Hematopoietic multipotent progenitor cell treated with erythropoietin and hydrocortisone succinate and interleukin-3 and kit ligand, for 8 days (in vitro differentiated cells): ENCODE measurements at regions not wholly inside any gene's neighbourhood (a gene's known extent, or its start where the extent isn't known, plus 50 kb on each side); places are given as distances from the start of the nearest gene placed in this dataset.
A peak's percentile ranks its signal among the peaks of the same experiment; 100 is the strongest.
"Not testable (repeated sequence)": the region's sequence is repeated elsewhere in the genome, so short reads cannot be mapped to it uniquely, and the experiment has no call there.

Experiments used
- DNase-seq: peaks from one replicate; pipeline ENCODE4 v3.0.0-alpha.2; 2015

- DNase-seq: peak; percentile 57
Measured at GRCh38 chr5:179454356-179454755, 96.0 kb upstream of the RUFY1 start.

GRCh38 chr5:179453616-179454015 lies 96.7 kb upstream of the RUFY1 start:
- no peak for DNase-seq

- no peak for DNase-seq
Measured at GRCh38 chr5:179452356-179453230, 97.8 kb upstream of the RUFY1 start.

GRCh38 chr5:179451828-179452196 lies 98.5 kb upstream of the RUFY1 start:
- no peak for DNase-seq

GRCh38 chr5:179451114-179451827 lies 99.1 kb upstream of the RUFY1 start:
- DNase-seq: no peak

- not testable (repeated sequence) for DNase-seq
Measured at GRCh38 chr5:179449950-179450349, 100.4 kb upstream of the RUFY1 start.

- DNase-seq: not testable (repeated sequence)
Measured at GRCh38 chr5:179448282-179448681, 102.1 kb upstream of the RUFY1 start.

- DNase-seq: not testable (repeated sequence)
Measured at GRCh38 chr5:179442289-179442688, 97.0 kb upstream of the ADAMTS2 start.

GRCh38 chr5:179439181-179439985 lies 94.1 kb upstream of the ADAMTS2 start:
- DNase-seq: no peak

- no peak for DNase-seq
Measured at GRCh38 chr5:179438461-179438860, 93.2 kb upstream of the ADAMTS2 start.

- DNase-seq: no peak
Measured at GRCh38 chr5:179438011-179438441, 92.8 kb upstream of the ADAMTS2 start.

- no peak for DNase-seq
Measured at GRCh38 chr5:179437341-179438001, 92.2 kb upstream of the ADAMTS2 start.

GRCh38 chr5:179436321-179437122 lies 91.3 kb upstream of the ADAMTS2 start:
- no peak for DNase-seq

- DNase-seq: no peak
Measured at GRCh38 chr5:179435731-179436315, 90.6 kb upstream of the ADAMTS2 start.

- DNase-seq: no peak
Measured at GRCh38 chr5:179435181-179435580, 89.9 kb upstream of the ADAMTS2 start.

GRCh38 chr5:179432547-179432946 lies 87.3 kb upstream of the ADAMTS2 start:
- no peak for DNase-seq

- no peak for DNase-seq
Measured at GRCh38 chr5:179431221-179431824, 86.1 kb upstream of the ADAMTS2 start.

- DNase-seq: no peak
Measured at GRCh38 chr5:179430193-179431175, 85.2 kb upstream of the ADAMTS2 start.

GRCh38 chr5:179427676-179428056 lies 82.4 kb upstream of the ADAMTS2 start:
- no peak for DNase-seq
